OCI-LY7 (cell line): ENCODE measurements at regions not wholly inside any gene's neighbourhood (a gene's known extent, or its start where the extent isn't known, plus 50 kb on each side); places are given as distances from the start of the nearest gene placed in this dataset.

Source experiments
- EZH2phosphoT487 ChIP-seq: fragments of 200-600 bp; sonication (generic); IDR thresholded peaks from 2 replicates; pipeline ENCODE4 v1.6.1; 2018; ENCODE audit warnings: low read depth, borderline replicate concordance, mild to moderate bottlenecking, mixed run types, antibody characterized with exemption, low read length, moderate library complexity, mixed read lengths
- TF ChIP-seq, protein P1 (sequence below): fragments of 200-600 bp; sonication (generic); conservative IDR thresholded peaks from 2 replicates; pipeline ENCODE4 v1.5.1; 2014; ENCODE audit warnings: mild to moderate bottlenecking, antibody characterized with exemption, low read length, moderate library complexity, mixed read lengths

DNA sequence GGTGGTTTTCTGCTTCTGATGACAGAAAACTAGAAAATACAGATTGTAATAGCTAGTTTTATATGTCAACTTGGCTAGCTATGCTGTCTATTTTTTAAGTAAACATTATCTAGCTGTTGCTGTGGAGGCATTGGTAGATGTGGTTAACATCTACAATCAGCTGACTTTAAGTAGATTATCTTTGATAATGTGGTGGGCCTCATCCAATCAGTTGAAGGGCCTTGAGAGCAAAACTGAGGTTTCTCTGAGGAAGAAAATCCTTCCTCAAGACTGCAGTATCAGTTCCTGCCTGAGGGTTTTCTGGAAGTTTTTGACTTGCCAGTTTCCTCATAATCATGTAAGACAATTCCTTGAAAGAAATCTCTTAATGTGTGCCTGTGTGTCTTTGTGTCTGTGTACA is 75.9 kb upstream of the SPHKAP start:
- TF ChIP-seq, protein P1, sequence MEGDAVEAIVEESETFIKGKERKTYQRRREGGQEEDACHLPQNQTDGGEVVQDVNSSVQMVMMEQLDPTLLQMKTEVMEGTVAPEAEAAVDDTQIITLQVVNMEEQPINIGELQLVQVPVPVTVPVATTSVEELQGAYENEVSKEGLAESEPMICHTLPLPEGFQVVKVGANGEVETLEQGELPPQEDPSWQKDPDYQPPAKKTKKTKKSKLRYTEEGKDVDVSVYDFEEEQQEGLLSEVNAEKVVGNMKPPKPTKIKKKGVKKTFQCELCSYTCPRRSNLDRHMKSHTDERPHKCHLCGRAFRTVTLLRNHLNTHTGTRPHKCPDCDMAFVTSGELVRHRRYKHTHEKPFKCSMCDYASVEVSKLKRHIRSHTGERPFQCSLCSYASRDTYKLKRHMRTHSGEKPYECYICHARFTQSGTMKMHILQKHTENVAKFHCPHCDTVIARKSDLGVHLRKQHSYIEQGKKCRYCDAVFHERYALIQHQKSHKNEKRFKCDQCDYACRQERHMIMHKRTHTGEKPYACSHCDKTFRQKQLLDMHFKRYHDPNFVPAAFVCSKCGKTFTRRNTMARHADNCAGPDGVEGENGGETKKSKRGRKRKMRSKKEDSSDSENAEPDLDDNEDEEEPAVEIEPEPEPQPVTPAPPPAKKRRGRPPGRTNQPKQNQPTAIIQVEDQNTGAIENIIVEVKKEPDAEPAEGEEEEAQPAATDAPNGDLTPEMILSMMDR = no peak
- TF ChIP-seq EZH2phosphoT487 = no peak
